Body of pancreas (tissue), 4 donors: ENCODE measurements at regions not wholly inside any gene's neighbourhood (a gene's known extent, or its start where the extent isn't known, plus 50 kb on each side); places are given as distances from the start of the nearest gene placed in this dataset.

Experiments used
- CTCF ChIP-seq, 7 experiments: fragments of 450-650 bp in 4 of 7; fragments of 200-600 bp in 3 of 7; sonication (generic) in 3 of 7; IDR thresholded peaks; one replicate each; pipeline ENCODE4 v1.5.1; 2016 to 2019; ENCODE audit warnings: antibody characterized with exemption in 7 of 7
- POLR2A ChIP-seq, 3 donors: fragments of 450-650 bp; IDR thresholded peaks; one replicate each; pipeline ENCODE4 v1.6.1; 2016; ENCODE audit warnings: antibody characterized with exemption in 3 of 3, mild to moderate bottlenecking in 2 of 3

GRCh38 chr4:101699441-101700124 lies 90.9 kb upstream of the BANK1 start:
- TF ChIP-seq POLR2A (IDR thresholded peaks at IDR 0.05) (no peak), CTCF (IDR thresholded peaks at IDR 0.05) (no peak)
